ENCODE measurements at regions not wholly inside any gene's neighbourhood (a gene's known extent, or its start where the extent isn't known, plus 50 kb on each side); places are given as distances from the start of the nearest gene placed in this dataset.

- no peaks in the 10 kb centered on the region for H3K9me3 ChIP-seq (ENCODE audit: control insufficient read depth, low read depth, low read length)
- no peak overlapping the region for H3K4me3 ChIP-seq (ENCODE audit: control insufficient read depth in 2 of 3, extremely low read depth in 1 of 3, insufficient read depth in 2 of 3, low read depth in 1 of 3, low read length in 3 of 3)
- no peaks in the 10 kb centered on the region for H3K27me3 ChIP-seq (ENCODE audit: control insufficient read depth, extremely low read depth, insufficient read depth, low read length)
- H3K79me2 ChIP-seq (ENCODE audit: control insufficient read depth, insufficient read depth, low read length) = no peaks in the 10 kb centered on the region
- H3K9me1 ChIP-seq (ENCODE audit: control insufficient read depth, extremely low read depth, insufficient read depth, low read length) = no peaks in the 10 kb centered on the region
- FAIRE-seq = no peak
- H3K27ac ChIP-seq (ENCODE audit: control insufficient read depth, insufficient read depth, low read length) = no peak overlapping the region
- H4K20me1 ChIP-seq (ENCODE audit: control insufficient read depth, extremely low read depth, insufficient read depth, low read length) = no peaks in the 10 kb centered on the region
- no peak overlapping the region for H2AFZ ChIP-seq (ENCODE audit: control insufficient read depth, low read length)
- DNase-seq (ENCODE audit: low read depth, low spot score) = no peak
- H3K36me3 ChIP-seq (ENCODE audit: control insufficient read depth in 2 of 2, extremely low read depth in 1 of 2, insufficient read depth in 2 of 2, low read length in 2 of 2) = no peaks in the 10 kb centered on the region
- TF ChIP-seq CTCF (optimal IDR thresholded peaks at IDR 0.05 in 1 of 3, IDR thresholded peaks at IDR 0.05 in 1 of 3, conservative IDR thresholded peaks at IDR 0.05 in 1 of 3; ENCODE audit: extremely low read depth in 1 of 3, insufficient read depth in 2 of 3, low read length in 3 of 3) = no peak
- TF ChIP-seq EZH2 (IDR thresholded peaks at IDR 0.05; ENCODE audit: low read length) = no peak
- H3K4me1 ChIP-seq (ENCODE audit: control insufficient read depth, extremely low read depth, insufficient read depth, low read length) = no peaks in the 10 kb centered on the region
- H3K4me2 ChIP-seq (ENCODE audit: control insufficient read depth, extremely low read depth, insufficient read depth, low read depth, low read length) = no peak overlapping the region
- no peak overlapping the region for H3K9ac ChIP-seq (ENCODE audit: control insufficient read depth, extremely low read depth, insufficient read depth, low read length)
- dilution Hi-C loops (cut with MboI; ENCODE audit: extremely low pct_ligation_motif_present, low sequenced_read_pairs) = no loop called here
Observed at GRCh38 chr3:153657046-153657445, 464.1 kb upstream of the ARHGEF26 start.

GRCh38 chr3:153657461-153657860 lies 463.7 kb upstream of the ARHGEF26 start:
- dilution Hi-C loops (cut with MboI; ENCODE audit: extremely low pct_ligation_motif_present, low sequenced_read_pairs) = no loop called here
- H3K9me3 ChIP-seq (ENCODE audit: control insufficient read depth, low read depth, low read length) = no peaks in the 10 kb centered on the region

More at GRCh38 chr3:153657461-153657860, 463.7 kb upstream of the ARHGEF26 start:
- Histone ChIP-seq H3K9ac (ENCODE audit: control insufficient read depth, extremely low read depth, insufficient read depth, low read length) (no peak overlapping the region), H3K4me2 (ENCODE audit: control insufficient read depth, extremely low read depth, insufficient read depth, low read depth, low read length) (no peak overlapping the region), H4K20me1 (ENCODE audit: control insufficient read depth, extremely low read depth, insufficient read depth, low read length) (no peaks in the 10 kb centered on the region), H3K36me3 (ENCODE audit: control insufficient read depth in 2 of 2, extremely low read depth in 1 of 2, insufficient read depth in 2 of 2, low read length in 2 of 2) (no peaks in the 10 kb centered on the region), H3K27ac (ENCODE audit: control insufficient read depth, insufficient read depth, low read length) (no peak overlapping the region), H3K79me2 (ENCODE audit: control insufficient read depth, insufficient read depth, low read length) (no peaks in the 10 kb centered on the region), H3K4me3 (ENCODE audit: control insufficient read depth in 2 of 3, extremely low read depth in 1 of 3, insufficient read depth in 2 of 3, low read depth in 1 of 3, low read length in 3 of 3) (no peak overlapping the region), H3K27me3 (ENCODE audit: control insufficient read depth, extremely low read depth, insufficient read depth, low read length) (no peaks in the 10 kb centered on the region), H3K4me1 (ENCODE audit: control insufficient read depth, extremely low read depth, insufficient read depth, low read length) (no peaks in the 10 kb centered on the region), H3K9me1 (ENCODE audit: control insufficient read depth, extremely low read depth, insufficient read depth, low read length) (no peaks in the 10 kb centered on the region), H2AFZ (ENCODE audit: control insufficient read depth, low read length) (no peak overlapping the region)
- no peak for DNase-seq (ENCODE audit: low read depth, low spot score)
- FAIRE-seq = no peak
- TF ChIP-seq EZH2 (IDR thresholded peaks at IDR 0.05; ENCODE audit: low read length) = no peak
- no peak for TF ChIP-seq CTCF (optimal IDR thresholded peaks at IDR 0.05 in 1 of 3, IDR thresholded peaks at IDR 0.05 in 1 of 3, conservative IDR thresholded peaks at IDR 0.05 in 1 of 3; ENCODE audit: extremely low read depth in 1 of 3, insufficient read depth in 2 of 3, low read length in 3 of 3)
